GM18861 (cell line): ENCODE measurements at regions not wholly inside any gene's neighbourhood (a gene's known extent, or its start where the extent isn't known, plus 50 kb on each side); places are given as distances from the start of the nearest gene placed in this dataset.
"Not testable (repeated sequence)": the region's sequence is repeated elsewhere in the genome, so short reads cannot be mapped to it uniquely, and the experiment has no call there.

Experiments used
- ATAC-seq: cut with Tn5 transposase; IDR thresholded peaks from one replicate; pipeline ENCODE4 v1.9.1; 2021; ENCODE audit not compliant: unreplicated experiment

- no peak for ATAC-seq
Observed at GRCh38 chr10:29804025-29804852, 169.5 kb upstream of the SVIL start.

- no peak for ATAC-seq
Observed at GRCh38 chr10:29802171-29802570, 167.4 kb upstream of the SVIL start.

- no peak for ATAC-seq
Observed at GRCh38 chr10:29798921-29799690, 164.3 kb upstream of the SVIL start.

- ATAC-seq, result no peak
Observed at GRCh38 chr10:29797616-29798015, 162.8 kb upstream of the SVIL start.

- ATAC-seq, result no peak
Observed at GRCh38 chr10:29795850-29796249, 161.1 kb upstream of the SVIL start.

GRCh38 chr10:29794776-29795611 is 160.2 kb upstream of the SVIL start:
- no peak for ATAC-seq

- no peak for ATAC-seq
Observed at GRCh38 chr10:29791773-29792172, 157.0 kb upstream of the SVIL start.

GRCh38 chr10:29790207-29790606 is 155.4 kb upstream of the SVIL start:
- ATAC-seq, result no peak

GRCh38 chr10:29788113-29788512 is 153.3 kb upstream of the SVIL start:
- ATAC-seq, result no peak

GRCh38 chr10:29785701-29786100 is 150.9 kb upstream of the SVIL start:
- no peak for ATAC-seq

- ATAC-seq, result no peak
Observed at GRCh38 chr10:29784175-29784773, 149.5 kb upstream of the SVIL start.

GRCh38 chr10:29783201-29783947 is 148.6 kb upstream of the SVIL start:
- peak; percentile 46 for ATAC-seq

- ATAC-seq, result no peak
Observed at GRCh38 chr10:29780639-29781038, 145.9 kb upstream of the SVIL start.

- no peak for ATAC-seq
Observed at GRCh38 chr10:29780096-29780495, 145.3 kb upstream of the SVIL start.

- no peak for ATAC-seq
Observed at GRCh38 chr10:29776246-29776645, 141.5 kb upstream of the SVIL start.

GRCh38 chr10:29774475-29774874 is 139.7 kb upstream of the SVIL start:
- ATAC-seq, result no peak

- ATAC-seq, result no peak
Observed at GRCh38 chr10:29773675-29774091, 138.9 kb upstream of the SVIL start.

GRCh38 chr10:29772403-29772802 is 137.6 kb upstream of the SVIL start:
- ATAC-seq, result peak; percentile 54

GRCh38 chr10:29771376-29771775 is 136.6 kb upstream of the SVIL start:
- ATAC-seq, result no peak

GRCh38 chr10:29769277-29769676 is 134.5 kb upstream of the SVIL start:
- ATAC-seq, result not testable (repeated sequence)
